Vagina (tissue), 2 donors: ENCODE measurements at regions not wholly inside any gene's neighbourhood (a gene's known extent, or its start where the extent isn't known, plus 50 kb on each side); places are given as distances from the start of the nearest gene placed in this dataset.

Source experiments
- CTCF ChIP-seq, 3 experiments: fragments of 450-650 bp in 2 of 3; fragments of 200-600 bp in 1 of 3; sonication (generic) in 1 of 3; IDR thresholded peaks; one replicate each; pipeline ENCODE4 v1.5.1; 2017 to 2019; ENCODE audit warnings: antibody characterized with exemption in 3 of 3, mild to moderate bottlenecking in 2 of 3, moderate library complexity in 2 of 3
- POLR2A ChIP-seq, 2 donors: fragments of 450-650 bp; IDR thresholded peaks; one replicate each; pipeline ENCODE4 v1.6.1; 2017; ENCODE audit warnings: antibody characterized with exemption in 2 of 2, mild to moderate bottlenecking in 2 of 2, moderate library complexity in 2 of 2
- POLR2AphosphoS5 ChIP-seq, 2 donors: sonication (generic); formaldehyde crosslinking; IDR thresholded peaks; one replicate each; pipeline ENCODE4 v1.9.0; 2017; ENCODE audit warnings: antibody characterized with exemption in 2 of 2, mild to moderate bottlenecking in 2 of 2, low read depth in 1 of 2; ENCODE audit not compliant: insufficient read depth in 1 of 2

DNA sequence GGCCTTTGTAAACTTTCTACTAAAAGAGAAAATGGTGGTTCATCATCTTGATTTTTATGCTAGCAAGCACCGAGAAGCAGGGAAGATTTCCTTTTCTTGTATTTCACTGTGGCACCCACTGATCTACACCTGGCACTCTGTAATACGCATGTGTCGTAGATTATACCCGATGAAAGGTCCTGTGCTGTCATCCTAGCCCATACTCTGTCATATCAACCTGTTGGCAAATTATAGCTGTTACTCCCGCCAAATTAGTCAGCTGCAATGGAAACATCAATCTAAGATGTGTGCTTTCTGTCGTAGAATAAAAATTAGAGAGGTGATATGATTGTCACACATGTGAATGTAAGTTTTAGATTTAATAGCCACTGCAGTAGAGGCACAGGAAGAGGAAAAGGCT is 263.4 kb upstream of the PITX2 start:
- no peak for TF ChIP-seq POLR2A (IDR thresholded peaks at IDR 0.05)
- no peak for TF ChIP-seq POLR2AphosphoS5 (IDR thresholded peaks at IDR 0.05; ENCODE audit: insufficient read depth in 1 of 2, low read depth in 1 of 2)
- TF ChIP-seq CTCF (IDR thresholded peaks at IDR 0.05) = no peak
